ENCODE measurements at regions not wholly inside any gene's neighbourhood (a gene's known extent, or its start where the extent isn't known, plus 50 kb on each side); places are given as distances from the start of the nearest gene placed in this dataset.

DNA sequence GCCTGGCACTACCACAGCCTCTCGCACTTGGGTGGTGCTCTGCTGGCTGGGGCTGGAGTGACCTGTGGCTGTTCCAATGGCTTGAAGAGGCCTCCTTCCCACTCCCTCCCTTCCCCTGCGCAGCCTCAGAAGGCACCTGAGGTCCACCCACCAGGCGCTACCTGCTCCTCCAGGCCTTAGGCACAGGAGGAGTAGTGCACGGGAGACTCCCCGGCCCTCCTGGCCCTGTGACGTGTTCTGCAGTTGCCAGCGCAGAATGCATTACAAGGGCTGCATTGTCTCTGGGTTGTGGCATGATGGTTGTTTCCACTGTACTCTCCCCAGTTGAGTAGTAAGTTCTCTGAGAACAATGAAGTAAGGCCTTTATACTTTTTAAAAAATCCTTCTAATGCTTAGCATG, 128.6 kb downstream of the TEX29 start:
- no peak for DNase-seq (ENCODE audit: low read depth in 2 of 2, low spot score in 1 of 2)

DNA sequence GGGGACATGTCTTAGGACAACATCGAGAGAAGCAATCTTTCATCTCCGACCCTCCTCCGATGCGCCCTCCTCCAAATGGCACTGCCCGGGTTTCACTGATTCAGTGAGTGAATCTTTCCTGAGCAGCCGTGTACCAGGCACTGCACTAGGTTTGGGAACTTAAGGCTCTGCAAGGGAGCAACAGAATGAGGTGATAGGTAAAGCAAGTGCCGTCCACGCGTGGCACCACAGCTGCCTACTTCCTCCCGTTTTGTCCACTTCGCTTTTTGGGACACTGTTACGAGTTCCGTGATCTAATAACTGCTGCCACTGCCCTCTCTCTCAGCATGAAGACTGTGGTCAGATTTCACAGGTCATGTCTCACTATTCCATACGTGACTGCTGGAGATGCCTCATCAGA, 131.0 kb downstream of the TEX29 start:
- no peak for DNase-seq (ENCODE audit: low read depth in 2 of 2, low spot score in 1 of 2)

DNA sequence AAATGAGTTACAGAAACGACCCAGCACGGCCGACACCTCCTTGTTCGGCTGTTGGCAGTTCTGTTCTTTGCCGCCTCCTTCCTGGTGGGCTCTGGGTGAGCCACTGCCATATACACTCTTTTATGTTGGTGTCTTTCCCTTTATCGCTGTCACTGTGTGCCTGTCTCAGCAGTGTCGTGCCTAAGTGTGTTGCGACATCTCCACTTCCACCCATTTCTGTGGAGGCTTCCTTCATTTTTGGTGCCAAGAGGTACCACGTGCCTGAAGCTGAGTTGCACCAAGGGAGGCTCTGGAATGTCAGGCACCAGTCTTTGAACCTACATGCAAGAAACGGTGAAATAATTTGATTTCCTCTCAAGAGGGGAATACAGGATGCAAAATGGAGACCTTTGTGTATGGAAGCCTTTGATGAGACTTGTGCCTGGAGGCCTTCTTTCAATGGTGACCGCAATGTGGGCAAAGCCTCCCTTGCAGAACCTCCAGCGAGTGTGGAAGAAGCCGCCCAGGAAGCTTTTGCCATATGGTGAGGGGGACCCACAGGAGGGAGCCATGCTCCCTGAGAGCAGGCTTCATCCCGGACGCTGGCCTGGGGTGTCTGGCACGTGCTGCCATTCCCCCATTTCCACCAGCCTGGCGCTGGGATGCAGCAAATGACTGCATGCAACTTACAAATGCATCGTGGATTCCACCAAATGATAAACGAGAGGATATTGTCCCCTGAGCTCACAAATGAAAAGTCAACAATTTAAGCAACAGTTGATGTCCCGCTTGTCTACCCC, 136.2 kb downstream of the TEX29 start:
- no peak for DNase-seq (ENCODE audit: low read depth in 2 of 2, low spot score in 1 of 2)

DNA sequence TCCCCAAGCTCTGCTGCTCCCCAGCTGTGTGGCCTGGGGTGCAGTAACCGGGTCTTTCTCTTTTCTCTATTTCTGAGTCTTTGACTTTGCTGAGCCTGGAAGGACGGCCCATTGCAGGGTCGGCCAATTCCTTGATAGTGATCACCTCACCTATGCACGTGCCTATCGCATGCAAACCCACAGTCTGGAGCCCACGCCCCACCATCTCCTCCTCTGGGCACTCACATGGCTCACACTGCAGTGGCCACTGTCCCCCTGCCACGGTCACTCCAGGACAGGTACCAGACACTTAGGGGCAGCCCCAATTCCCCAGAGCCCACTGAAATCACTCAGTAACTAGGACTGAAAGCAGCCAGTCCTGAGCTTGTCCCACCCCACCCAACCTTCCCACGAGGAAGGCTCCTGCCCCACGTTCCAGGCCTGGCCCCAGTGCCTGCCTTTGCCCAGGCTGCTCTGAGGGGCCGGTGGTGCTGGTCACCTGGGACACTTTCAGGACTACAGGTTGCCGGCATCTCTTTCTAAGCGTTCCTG, 137.6 kb downstream of the TEX29 start:
- DNase-seq (ENCODE audit: low read depth in 2 of 2, low spot score in 1 of 2): no peak

DNA sequence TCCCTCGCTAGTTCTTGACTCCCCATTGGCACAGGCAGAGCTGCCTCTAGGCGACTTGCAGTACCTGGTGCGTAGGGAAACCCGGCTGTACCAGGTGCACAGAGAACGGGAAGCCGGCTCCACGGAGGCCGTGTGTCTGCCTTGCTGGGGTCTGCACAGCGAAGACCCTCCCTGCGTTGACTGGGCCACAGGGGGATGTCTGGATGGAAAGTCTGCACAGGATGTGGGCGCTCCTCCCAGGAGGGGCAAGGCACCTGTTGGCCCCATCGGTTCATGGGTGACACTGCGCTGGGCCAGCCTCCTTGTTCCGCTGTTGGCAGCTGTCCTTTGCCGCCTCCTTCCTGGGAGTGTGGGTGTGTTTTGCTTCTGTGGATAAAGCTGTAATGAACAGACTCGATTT, 138.3 kb downstream of the TEX29 start:
- no peak for DNase-seq (ENCODE audit: low read depth in 2 of 2, low spot score in 1 of 2)

DNA sequence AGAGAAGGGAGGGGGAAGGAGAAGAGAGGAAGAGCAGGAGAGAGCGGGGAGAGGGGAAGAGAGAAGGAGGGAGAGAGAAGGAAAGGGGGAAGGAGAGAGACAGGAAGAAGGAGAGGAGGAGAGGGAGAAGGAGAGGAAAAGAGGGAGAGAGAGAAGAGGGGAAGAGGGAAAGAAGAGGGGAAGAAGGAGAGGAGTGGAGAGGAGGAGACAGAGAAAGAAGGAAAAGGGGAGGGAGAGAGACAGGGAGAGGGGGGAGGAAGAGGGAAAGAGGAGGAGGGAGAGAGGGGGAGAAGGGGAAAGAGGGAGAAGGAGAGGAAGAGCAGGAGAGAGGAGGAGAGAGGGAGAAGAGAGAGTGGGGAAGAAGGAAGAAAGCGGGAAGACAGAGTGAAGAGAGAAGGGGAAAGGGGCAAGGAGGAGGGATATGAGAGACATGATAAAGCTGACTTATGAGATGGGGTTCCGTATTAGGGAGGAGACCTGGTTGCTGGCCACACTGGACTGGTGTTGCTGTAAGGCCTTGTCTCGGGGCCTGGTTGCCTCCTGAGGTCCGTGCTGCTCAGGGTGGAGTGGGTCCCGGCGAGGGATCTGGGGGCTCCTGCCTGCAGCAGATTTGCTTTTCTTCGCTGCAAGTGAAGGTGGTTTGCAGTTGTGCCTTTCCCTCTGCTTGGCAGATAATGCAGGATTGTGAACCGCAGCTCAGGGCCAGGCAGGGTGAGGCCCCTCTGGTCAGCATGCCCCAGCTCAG, 139.5 kb downstream of the TEX29 start:
- DNase-seq (ENCODE audit: low read depth in 2 of 2, low spot score in 1 of 2): no peak

DNA sequence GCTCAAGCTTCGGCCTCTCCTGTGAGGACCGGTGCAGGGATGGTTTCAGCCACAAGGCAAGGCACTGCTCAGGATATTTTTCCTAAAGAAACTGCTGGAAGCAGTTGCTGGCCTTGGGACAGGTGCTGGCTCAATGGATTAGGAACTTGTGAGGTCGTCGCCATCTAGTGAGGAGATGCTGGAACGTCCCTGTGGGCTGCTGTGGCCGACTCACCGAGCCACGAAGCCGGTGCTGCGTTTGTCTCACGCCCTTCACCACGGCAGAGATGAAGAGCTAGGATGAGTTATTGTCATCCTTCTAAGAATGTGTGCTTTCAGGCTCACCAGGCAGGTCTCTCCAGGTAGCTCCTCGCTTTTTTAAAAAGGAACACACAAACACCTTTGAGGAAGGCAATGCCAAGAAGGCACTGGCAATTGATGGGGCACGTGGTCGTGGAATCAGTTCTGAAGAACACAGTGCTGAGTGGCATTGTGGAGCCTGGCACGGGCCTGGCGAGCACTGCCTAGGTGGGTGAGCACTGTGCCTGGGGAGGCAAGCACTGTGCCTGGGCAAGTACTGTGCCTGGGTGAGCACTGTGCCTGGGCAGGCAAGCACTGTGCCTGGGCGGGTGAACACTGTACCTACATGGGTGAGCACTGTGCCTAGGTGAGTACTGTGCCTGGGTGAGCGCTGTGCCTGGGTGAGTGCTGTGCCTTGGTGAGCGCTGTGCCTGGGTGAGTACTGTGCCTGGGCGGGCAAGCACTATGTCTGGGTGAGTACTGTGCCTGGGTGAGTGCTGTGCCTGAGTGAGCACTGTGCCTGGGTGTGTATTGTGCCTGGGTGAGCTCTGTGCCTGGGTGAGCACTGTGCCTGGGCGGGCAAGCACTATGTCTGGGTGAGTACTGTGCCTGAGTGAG, 140.4 kb downstream of the TEX29 start:
- no peak for DNase-seq (ENCODE audit: low read depth in 2 of 2, low spot score in 1 of 2)

DNA sequence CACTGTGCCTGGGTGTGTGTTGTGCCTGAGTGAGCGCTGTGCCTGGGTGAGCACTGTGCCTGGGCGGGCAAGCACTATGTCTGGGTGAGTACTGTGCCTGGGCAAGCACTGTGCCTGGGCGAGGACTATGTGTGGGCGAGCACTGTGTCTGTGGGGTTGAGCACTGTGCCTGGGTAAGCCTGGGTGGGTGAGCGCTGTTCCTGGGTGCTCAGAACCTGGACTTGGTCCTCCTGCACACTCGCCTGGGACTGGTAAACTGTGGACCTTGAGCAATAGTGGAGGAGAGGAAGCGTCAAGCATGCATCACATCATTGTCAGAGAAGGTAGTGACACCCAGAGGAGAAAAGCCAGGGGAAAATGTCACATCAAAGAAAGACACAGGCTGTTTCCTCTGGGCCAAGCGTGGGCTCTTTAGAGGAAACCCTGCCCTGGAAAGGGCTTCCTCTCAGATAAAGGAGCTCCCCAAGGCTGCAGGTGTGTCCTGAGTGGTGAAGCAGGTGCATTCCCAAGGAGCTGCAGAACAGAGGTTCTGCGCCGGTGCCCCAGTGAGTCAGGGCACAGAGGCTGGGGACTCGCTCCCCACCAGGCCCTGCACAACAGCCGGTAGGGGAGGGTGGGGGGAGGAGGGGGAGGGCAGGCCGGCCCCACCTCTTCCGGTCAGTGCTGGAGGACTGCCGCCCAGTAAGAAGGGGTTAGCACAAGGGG, 141.2 kb downstream of the TEX29 start:
- DNase-seq (ENCODE audit: low read depth in 2 of 2, low spot score in 1 of 2): no peak

DNA sequence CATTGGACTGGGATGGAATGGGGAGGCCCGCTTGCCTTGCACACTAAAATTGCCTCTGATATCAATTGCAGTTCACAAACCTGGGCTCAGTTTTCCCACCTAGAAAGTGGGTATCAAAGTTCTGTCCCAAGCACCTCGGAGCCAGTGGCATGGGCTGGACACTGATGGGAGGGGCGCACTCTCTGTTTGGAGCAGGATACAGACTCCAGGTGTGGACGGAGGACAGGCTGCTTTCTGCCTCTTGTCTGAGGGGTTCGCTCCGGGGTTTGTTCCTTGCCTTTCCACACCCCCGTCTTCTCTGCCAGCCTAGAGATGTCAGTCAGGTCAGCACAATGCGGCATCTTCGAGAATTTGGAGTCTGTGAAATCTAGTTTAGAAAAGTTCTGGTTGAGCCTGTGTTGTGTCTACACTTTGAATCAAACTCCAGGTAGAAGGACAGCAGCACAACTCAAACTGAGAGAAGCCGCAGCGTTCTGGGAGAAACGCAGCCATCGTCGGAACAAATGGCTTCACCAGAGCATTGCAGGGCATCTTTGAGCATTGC, 141.9 kb downstream of the TEX29 start:
- no peak for DNase-seq (ENCODE audit: low read depth in 2 of 2, low spot score in 1 of 2)

DNA sequence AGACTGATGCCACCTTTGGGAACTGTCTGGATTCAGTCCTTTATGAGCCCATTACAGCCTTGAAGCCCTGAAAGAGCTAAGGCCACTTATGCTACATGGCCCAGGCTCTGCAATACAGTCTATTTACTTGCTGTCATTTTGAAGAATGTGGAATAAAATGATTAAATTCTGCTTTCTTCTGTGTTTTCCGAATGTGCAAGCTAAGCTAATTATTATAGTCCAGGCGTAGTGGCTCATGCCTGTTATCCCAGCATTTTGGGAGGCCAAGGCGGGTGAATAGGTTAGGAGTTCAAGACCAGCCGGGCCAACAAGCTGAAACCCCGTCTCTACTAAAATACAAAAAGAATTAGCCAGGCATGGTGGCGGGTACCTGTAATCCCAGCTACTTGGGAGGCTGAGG, 142.5 kb downstream of the TEX29 start:
- no peak for DNase-seq (ENCODE audit: low read depth in 2 of 2, low spot score in 1 of 2)

DNA sequence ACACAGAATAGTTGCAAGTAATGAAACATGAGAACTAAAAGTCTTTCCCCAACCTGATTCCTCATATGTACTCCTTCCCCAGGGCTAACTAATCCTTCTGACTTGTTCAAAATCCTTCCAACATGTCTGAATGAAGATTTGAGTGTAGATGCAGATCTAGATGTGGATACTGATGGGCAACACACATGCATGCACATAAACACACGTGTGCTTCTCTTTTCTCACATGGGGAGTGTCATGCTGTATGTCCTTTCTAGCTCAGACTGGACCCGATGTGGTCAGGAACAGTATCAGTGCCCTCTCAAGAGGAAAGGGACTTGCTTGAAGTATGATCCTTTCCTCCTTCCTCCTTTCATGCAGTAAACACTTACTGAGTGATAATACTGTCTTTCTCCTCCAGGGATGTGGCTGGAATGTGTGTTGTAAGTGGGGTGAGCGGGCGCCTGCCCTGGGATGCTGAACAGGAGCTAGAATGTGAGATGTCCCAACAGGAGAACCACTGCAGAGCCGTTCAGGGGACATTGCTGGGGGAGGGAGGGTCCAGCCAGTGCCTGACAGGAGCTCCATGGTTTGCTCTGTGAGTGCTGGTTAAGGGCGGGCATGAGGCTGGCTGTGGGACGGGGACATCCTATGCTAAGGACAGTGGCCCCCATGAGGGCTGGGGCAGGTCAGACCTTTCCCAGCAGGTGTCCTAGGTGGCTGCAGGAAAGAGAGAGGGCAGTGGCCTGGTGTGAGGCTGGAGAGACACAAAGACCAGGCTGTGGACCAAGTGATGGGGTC, 146.9 kb downstream of the TEX29 start:
- DNase-seq (ENCODE audit: low read depth in 2 of 2, low spot score in 1 of 2): no peak

DNA sequence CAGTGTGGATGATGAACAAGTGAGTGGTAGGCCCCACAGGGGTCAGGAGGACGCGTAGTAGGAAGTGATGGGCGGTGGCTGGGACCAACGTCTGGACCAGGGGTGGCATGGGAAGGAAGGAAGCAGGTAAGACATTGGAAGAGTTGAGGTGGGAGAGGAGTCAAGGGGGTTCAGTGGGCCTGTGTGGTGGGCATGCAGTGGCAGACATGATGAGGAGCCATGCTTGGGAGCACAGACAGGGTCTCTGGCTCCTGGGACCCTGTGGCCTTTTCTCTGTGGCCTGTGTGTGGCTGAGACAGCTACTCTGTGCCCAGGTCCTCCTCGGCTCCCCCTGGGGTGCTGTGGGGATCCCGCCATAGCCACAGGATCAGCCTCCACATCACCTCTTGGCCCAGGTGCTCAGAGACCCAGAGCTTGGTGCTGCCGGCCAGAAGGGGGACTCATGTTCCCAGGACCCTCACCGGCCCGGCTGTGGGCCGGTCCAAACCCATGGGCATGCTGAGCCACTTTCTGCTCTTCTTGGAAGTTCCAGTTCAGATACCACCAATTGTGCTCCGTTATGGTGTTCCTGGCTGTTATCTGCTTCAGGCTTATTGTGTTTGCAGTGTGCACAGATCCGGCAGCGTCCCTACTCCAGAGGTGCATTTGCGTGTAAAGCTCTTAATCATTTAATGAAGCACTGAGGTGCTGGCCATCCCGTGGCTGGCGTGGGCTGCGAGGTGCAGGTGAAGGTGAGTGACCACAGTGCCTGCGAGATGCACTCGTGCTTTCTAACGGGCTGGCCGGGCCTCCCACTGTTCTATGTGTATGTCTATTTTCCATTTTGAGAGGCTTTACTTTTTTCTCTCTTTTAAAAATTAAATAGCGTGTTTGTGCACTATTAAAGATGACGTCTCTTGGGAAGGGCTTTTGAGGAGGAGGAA, 147.9 kb downstream of the TEX29 start:
- no peak for DNase-seq (ENCODE audit: low read depth in 2 of 2, low spot score in 1 of 2)

DNA sequence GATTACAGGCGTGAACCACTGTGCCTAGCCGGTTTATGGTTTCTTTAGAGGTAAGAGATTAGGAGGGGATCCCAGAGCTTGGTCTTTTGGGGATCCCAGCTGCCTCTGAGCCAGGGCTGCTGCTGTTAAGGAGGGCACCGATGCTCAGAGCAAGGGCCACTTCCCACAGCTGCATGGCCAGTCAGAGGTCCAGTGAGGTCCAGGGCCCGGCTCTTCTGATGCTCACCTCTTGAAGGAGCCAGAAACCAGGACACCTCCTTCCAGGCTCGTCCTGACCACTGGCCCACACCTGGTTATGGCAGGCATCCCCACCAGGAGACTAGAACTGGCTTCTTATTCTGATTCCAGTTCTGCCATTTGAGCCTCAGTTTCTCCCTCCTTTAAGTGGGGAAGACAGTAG, 149.0 kb downstream of the TEX29 start:
- no peak for DNase-seq (ENCODE audit: low read depth in 2 of 2, low spot score in 1 of 2)

DNA sequence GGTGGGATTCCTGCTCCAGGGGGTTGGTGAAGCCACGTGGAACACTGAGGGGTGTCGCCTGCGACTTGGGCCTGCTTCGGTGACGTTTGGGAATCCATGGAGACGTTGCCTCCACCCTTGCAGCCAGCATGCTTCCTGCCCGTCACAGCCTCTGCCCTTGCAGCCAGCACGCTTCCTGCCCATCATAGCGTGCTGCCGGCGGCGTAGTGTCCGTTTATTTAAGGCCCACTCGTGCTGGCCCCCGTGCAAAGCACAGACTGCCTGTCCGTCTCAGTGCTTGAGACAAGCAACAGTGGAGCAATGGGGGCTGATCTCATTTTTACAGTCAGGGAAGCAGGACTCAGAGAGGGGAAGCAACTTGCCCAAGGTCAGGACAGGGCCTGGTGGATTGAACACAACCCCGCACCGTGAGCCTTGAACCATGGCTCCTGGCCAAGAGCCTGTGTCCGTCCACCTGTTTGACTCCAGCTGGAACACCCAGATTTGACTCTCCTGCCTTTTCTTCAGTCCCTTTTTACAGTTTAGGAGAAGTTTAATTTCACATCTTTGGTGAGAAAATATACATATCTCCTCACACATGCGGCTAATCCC, 149.6 kb downstream of the TEX29 start:
- DNase-seq (ENCODE audit: low read depth in 2 of 2, low spot score in 1 of 2): no peak

DNA sequence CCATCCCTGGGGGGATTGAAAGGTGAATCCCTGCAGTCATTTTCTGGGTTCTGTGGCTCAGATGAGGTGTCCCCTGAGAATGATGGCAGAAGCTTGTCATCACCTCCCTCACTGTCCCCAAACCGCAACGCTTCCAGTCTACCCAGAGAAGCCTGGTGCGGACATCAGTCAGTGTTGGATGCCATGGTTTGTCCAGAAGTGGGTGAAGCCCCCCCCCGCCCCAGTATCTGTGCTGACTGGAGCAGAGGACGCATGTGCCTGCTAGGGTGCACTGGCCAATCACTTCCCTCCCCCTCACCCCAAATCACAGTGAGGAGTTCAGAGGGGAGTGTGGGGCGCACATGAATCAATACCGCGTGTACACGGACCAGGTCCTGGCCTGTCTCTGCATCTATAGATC, 150.5 kb downstream of the TEX29 start:
- no peak for DNase-seq (ENCODE audit: low read depth in 2 of 2, low spot score in 1 of 2)

DNA sequence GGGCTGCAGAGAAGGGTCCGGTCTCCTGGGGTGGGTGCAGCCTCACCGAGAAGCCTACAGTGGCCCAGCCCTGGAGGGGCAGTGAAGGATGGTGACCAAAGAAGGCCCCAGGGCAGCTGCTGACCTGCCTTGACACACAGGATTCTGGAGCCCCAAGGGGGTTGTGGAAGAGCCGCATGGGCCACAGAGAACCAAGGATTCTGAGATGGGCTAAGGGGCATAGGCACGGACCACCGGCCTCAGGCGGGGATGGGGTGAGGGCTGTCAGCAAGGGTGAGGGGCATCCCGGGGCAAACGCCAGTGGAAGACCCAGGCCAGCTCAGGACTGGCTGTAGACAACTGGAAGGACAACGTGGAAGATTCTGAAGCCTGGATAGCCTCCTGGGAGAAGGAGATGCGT, 151.6 kb downstream of the TEX29 start:
- no peak for DNase-seq (ENCODE audit: low read depth in 2 of 2, low spot score in 1 of 2)

DNA sequence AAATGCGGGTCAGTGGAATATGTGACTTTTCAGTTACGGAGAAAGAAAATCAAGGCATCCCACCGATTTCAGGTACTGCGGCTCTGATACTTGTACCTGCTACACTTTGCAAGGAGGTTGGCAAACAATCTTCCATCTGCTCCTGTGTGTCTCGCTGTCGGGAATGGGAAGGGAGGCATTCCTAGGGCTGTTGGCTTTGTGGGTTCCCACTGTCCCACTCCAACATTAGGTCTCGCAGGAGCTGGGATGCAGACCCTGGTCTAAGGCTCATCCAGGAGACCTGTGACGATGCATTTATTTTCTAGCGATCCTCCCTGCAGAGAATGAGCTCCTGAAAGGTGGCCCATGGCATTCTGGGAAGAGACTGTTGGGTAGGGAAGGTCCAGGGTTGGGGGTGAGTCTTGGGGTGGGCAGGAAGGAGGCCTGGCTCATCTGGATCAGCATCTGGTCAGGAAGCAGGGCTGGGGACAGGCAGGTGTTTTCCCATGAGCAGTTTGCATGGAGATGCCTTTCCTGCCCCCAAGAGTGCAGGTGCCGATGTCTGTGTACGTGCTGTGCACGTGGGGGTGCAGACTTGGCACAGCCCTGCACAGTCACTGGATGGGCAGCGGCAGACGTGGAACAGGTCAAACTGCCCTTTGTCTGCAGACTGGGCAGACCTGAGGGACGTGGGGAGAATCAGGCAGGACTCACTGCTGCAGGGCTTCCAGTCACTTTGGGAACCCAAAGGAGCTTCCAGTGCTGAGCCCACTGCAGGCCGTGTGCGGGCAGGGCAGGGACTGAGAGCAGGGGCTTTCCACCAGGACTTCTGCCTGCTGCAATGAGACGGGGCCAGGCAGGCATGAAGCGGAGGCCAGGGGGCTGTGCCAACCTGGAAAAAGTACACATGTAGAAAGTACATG, 152.4 kb downstream of the TEX29 start:
- DNase-seq (ENCODE audit: low read depth in 2 of 2, low spot score in 1 of 2): no peak
